ENCODE measurements at regions not wholly inside any gene's neighbourhood (a gene's known extent, or its start where the extent isn't known, plus 50 kb on each side); places are given as distances from the start of the nearest gene placed in this dataset.

DNA sequence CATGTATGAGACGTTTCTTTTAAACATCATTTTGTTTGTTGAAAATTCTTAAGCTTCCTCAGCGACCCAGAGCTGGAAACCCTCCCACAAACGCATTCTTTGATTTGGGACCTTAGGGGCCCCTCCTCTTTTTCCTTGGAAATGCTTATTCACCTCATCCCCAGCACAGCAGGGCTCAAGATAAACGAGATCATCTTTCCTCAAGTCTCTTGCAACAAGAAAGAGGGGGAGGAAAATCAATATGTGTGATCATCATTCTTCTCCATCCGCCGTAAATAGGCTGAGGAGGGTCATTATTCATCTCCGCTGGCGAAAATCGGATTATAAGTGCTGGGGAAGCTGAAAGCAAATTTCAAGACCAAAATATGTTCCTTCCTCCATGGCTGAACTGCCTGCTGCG, 1415.2 kb downstream of the AACS start:
- no peak overlapping the region for H3K23ac ChIP-seq (ENCODE audit: insufficient read length)
- no peaks in the 10 kb centered on the region for H3K27me3 ChIP-seq (replicated peaks in 1 of 4; ENCODE audit: control insufficient read depth in 3 of 4, extremely low read depth in 1 of 4, insufficient read depth in 3 of 4, low read length in 3 of 4)
- no peak overlapping the region for H2AK5ac ChIP-seq (ENCODE audit: low read depth, low read length)
- no peak overlapping the region for H3K9ac ChIP-seq (replicated peaks in 1 of 4; ENCODE audit: extremely low read depth in 1 of 4, low read depth in 3 of 4, low read length in 3 of 4)
- POLR2A ChIA-PET (ENCODE audit: partially characterized antibody), result no interaction called here
- H3K79me1 ChIP-seq (ENCODE audit: low read depth, low read length), result no peaks in the 10 kb centered on the region
- no peak overlapping the region for H3K18ac ChIP-seq (ENCODE audit: extremely low read depth, low read length)
- H4K5ac ChIP-seq (ENCODE audit: insufficient read length, low read depth, low read length), result peak overlapping the region; percentile 85
- H3K56ac ChIP-seq (replicated peaks; ENCODE audit: insufficient read length, low read depth, low read length), result no peak overlapping the region
- H3K4me3 ChIP-seq (ENCODE audit: extremely low read depth in 1 of 4, insufficient read depth in 2 of 4, low read depth in 3 of 4, low read length in 4 of 4), result peak overlapping the region in 1 of 4 experiments; percentile 38; a peak in 3 of 8 replicates
- H3K14ac ChIP-seq (ENCODE audit: insufficient read length), result no peak overlapping the region
- TF ChIP-seq, protein P1, sequence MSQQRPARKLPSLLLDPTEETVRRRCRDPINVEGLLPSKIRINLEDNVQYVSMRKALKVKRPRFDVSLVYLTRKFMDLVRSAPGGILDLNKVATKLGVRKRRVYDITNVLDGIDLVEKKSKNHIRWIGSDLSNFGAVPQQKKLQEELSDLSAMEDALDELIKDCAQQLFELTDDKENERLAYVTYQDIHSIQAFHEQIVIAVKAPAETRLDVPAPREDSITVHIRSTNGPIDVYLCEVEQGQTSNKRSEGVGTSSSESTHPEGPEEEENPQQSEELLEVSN (IDR thresholded peaks at IDR 0.05), result no peak
- no peak for TF ChIP-seq HDAC6 (IDR thresholded peaks at IDR 0.05; ENCODE audit: low read depth, low read length)
- no peak for TF ChIP-seq BCL11A (IDR thresholded peaks at IDR 0.05; ENCODE audit: low read depth in 2 of 2, low read length in 2 of 2)
- no peak for TF ChIP-seq EP300 (IDR thresholded peaks at IDR 0.05; ENCODE audit: borderline replicate concordance in 1 of 2, low read depth in 2 of 2, low read length in 2 of 2)
- TF ChIP-seq KDM5A (IDR thresholded peaks at IDR 0.05; ENCODE audit: low read length), result no peak
- no peak for TF ChIP-seq SAP30 (IDR thresholded peaks at IDR 0.05; ENCODE audit: insufficient read depth, insufficient replicate concordance, low read length)
- TF ChIP-seq SP4 (IDR thresholded peaks at IDR 0.05; ENCODE audit: low read length), result no peak
- no peak for TF ChIP-seq SIX5 (IDR thresholded peaks at IDR 0.05; ENCODE audit: low read depth, low read length)
- no peak for TF ChIP-seq RBBP5 (IDR thresholded peaks at IDR 0.05; ENCODE audit: borderline replicate concordance, low read depth, low read length)
- TF ChIP-seq POU5F1 (IDR thresholded peaks at IDR 0.05; ENCODE audit: low read depth, low read length), result no peak
- no peak overlapping the region for H2BK5ac ChIP-seq (ENCODE audit: low read depth, low read length)
- H3K36me3 ChIP-seq (ENCODE audit: control insufficient read depth in 2 of 4, insufficient read depth in 4 of 4, low read length in 3 of 4), result no peaks in the 10 kb centered on the region
- peaks cover 0 to 2% of the 10 kb centered on the region in 2 experiments; a peak in 2 of 4 replicates for H3K9me3 ChIP-seq (ENCODE audit: insufficient read depth in 2 of 2, low read depth in 1 of 2, low read length in 1 of 2)
- H4K91ac ChIP-seq (replicated peaks; ENCODE audit: insufficient read length, low read length), result no peak overlapping the region
- H4K20me1 ChIP-seq (replicated peaks in 1 of 2; ENCODE audit: control insufficient read depth in 1 of 2, insufficient read depth in 2 of 2, low read length in 2 of 2), result no peaks in the 10 kb centered on the region
- no peak overlapping the region for H2BK20ac ChIP-seq (ENCODE audit: low read length)
- H2BK120ac ChIP-seq (replicated peaks; ENCODE audit: low read depth, low read length), result no peak overlapping the region
- CTCF ChIA-PET (ENCODE audit: partially characterized antibody), result no interaction called here
- 43% methylated on average over 10 of the region's 10 CpGs; no CpG with 5 or more reads in 1 of the 2 experiments for WGBS, 2 experiments (ENCODE audit: extremely low coverage in 1 of 2, insufficient coverage in 1 of 2, insufficient read length in 1 of 2, insufficient replicate concordance in 2 of 2, low coverage in 1 of 2, low lambda C conversion rate in 2 of 2, missing lambda C conversion rate in 1 of 2)
- no peak overlapping the region for H3K4ac ChIP-seq (replicated peaks; ENCODE audit: insufficient read length, low read depth, low read length)
- H3K23me2 ChIP-seq (ENCODE audit: low read depth, low read length), result no peaks in the 10 kb centered on the region
- DNase-seq (ENCODE audit: low read depth in 1 of 2, low spot score in 2 of 2) (no peak), FAIRE-seq (no peak)
- H3K27ac ChIP-seq (ENCODE audit: low read depth, low read length), result no peak overlapping the region
- H2BK15ac ChIP-seq (ENCODE audit: low read length), result no peak overlapping the region
- peak overlapping the region; percentile 59 to 64 for H3K4me2 ChIP-seq (ENCODE audit: insufficient read depth in 1 of 2, low read depth in 2 of 2, low read length in 2 of 2)
- H2AFZ ChIP-seq (ENCODE audit: low read length), result peak overlapping the region; percentile 87
- H3K79me2 ChIP-seq (ENCODE audit: control insufficient read depth in 1 of 2, insufficient read depth in 2 of 2, low read length in 2 of 2), result no peaks in the 10 kb centered on the region
- H2BK12ac ChIP-seq (ENCODE audit: low read depth, low read length), result no peak overlapping the region
- H3K4me1 ChIP-seq (replicated peaks in 1 of 4; ENCODE audit: control insufficient read depth in 3 of 4, insufficient read depth in 4 of 4, low read length in 3 of 4), result peaks cover 0 to 15% (median 12%) of the 10 kb centered on the region in 4 experiments; a peak in 5 of 7 replicates
- no peak overlapping the region for H4K8ac ChIP-seq (ENCODE audit: extremely low read depth, insufficient read depth, low read length)
